ENCODE measurements at regions not wholly inside any gene's neighbourhood (a gene's known extent, or its start where the extent isn't known, plus 50 kb on each side); places are given as distances from the start of the nearest gene placed in this dataset.

- Histone ChIP-seq H3K4me3 (ENCODE audit: low read depth, low read length) (no peak overlapping the region), H3K27me3 (no peaks in the 10 kb centered on the region), H3K9me3 (no peaks in the 10 kb centered on the region), H3K36me3 (no peaks in the 10 kb centered on the region), H3K4me1 (no peaks in the 10 kb centered on the region)
- TF ChIP-seq CTCF (IDR thresholded peaks at IDR 0.05; ENCODE audit: low read depth, low read length) = no peak
- DNase-seq = no peak
These were observed 90.2 kb upstream of the TAB3 start for GRCh38 chrX:30979271-30979670.

GRCh38 chrX:30975467-30975866 lies 86.4 kb upstream of the TAB3 start:
- H3K36me3 ChIP-seq = no peaks in the 10 kb centered on the region
- no peaks in the 10 kb centered on the region for H3K4me1 ChIP-seq
- no peaks in the 10 kb centered on the region for H3K9me3 ChIP-seq
- H3K27me3 ChIP-seq = no peaks in the 10 kb centered on the region
- H3K4me3 ChIP-seq (ENCODE audit: low read depth, low read length) = no peak overlapping the region
- no peak for TF ChIP-seq CTCF (IDR thresholded peaks at IDR 0.05; ENCODE audit: low read depth, low read length)
- no peak for DNase-seq

DNA sequence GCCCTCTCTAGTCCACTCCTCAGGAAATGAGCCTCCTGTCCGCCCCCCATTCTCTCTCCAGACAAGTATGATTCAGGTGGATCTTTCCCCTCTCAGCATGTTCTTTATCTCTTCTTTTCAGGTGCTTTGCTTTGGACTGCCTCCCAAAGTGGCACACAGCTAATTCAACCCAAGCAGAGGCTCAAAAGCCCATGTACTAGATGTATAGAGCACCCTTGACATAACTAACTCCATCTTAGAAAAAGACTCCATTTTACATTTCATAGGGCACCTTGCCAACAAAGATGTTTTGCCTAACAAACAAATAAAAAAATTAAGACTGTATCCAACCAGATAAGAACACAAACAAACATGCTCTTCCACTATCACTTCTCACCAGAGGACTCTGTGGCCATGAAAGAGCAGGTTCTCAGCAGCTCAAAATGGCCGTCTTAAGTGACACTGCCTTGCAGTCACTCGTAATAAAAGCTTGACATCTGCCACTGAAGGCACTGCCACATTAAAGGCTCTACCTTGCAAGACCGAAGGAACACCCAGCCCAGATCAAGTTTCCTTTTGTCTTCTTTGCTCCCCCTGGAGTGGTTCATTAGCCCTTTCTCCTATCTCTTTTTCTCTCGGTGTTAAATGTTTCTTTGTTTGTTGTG lies 84.9 kb upstream of the TAB3 start:
- Histone ChIP-seq H3K36me3 (no peaks in the 10 kb centered on the region), H3K9me3 (no peaks in the 10 kb centered on the region), H3K4me1 (no peaks in the 10 kb centered on the region), H3K4me3 (ENCODE audit: low read depth, low read length) (no peak overlapping the region), H3K27me3 (no peaks in the 10 kb centered on the region)
- TF ChIP-seq CTCF (IDR thresholded peaks at IDR 0.05; ENCODE audit: low read depth, low read length) = no peak
- no peak for DNase-seq

DNA sequence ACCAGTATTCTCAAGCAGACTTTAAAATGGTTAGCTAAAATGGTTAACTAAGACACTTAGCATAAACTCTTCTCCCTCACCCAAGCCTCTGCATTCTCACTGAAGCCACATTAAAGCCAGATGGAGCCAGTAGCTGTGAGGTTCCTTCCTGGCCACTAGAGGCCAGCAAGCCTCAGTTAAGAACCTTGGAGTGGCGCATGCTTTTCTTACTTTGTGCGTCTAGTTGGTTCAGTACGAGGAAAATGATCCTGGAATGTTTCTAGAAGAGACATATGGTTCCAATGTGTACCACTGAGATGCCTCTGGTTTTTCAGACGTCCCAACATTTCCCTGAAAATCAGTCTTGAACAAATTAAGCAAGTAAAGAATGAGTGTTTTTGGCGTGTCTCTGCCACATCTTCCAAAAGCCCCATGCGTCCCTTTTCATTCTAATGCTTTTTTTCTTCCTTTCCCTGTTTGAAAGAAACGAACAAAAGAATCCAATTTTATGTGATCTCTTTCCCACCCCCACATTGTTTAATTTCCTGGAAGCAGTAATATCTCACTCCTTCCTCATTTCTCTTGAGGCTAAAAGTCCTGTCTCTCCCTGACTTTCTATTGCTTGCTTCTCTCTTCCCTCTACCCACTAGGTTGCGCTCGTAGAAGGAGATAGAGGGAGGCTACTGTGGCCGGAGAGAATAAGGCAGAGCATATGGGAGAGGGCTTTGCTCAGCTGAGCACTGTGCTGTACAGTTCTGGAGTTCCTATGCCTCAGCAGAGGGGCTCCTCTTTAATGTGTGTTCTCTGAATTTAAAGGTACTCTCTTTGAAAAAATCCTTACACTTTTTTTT lies 82.9 kb upstream of the TAB3 start:
- Histone ChIP-seq H3K4me3 (ENCODE audit: low read depth, low read length) (peak overlapping the region; percentile 61), H3K27me3 (no peaks in the 10 kb centered on the region), H3K4me1 (no peaks in the 10 kb centered on the region), H3K9me3 (no peaks in the 10 kb centered on the region), H3K36me3 (no peaks in the 10 kb centered on the region)
- DNase-seq = peak; percentile 37
- peak; percentile 76 for TF ChIP-seq CTCF (IDR thresholded peaks at IDR 0.05; ENCODE audit: low read depth, low read length)

DNA sequence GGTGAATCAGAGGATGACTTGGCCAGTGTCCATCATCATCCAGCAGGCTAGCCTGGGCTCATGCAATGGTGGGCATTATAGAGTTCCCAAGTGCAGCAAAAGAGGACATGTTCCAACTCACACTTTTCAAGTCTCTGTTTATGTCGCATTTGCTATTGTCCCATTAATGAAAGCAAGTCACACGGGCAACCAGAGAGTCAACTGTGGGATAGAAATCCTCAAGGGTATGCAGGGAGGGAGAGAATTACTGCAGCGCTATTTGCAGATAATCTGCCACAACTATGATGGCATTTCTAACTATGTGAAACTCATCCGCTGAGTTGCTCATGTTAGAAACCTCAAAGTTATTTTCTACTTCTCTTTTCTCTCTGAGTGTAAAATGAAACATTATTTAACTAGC lies 78.5 kb upstream of the TAB3 start:
- Histone ChIP-seq H3K4me3 (ENCODE audit: low read depth, low read length) (no peak overlapping the region), H3K36me3 (no peaks in the 10 kb centered on the region), H3K9me3 (no peaks in the 10 kb centered on the region), H3K27me3 (no peaks in the 10 kb centered on the region), H3K4me1 (no peaks in the 10 kb centered on the region)
- no peak for DNase-seq
- no peak for TF ChIP-seq CTCF (IDR thresholded peaks at IDR 0.05; ENCODE audit: low read depth, low read length)

GRCh38 chrX:30965767-30966166 lies 76.7 kb upstream of the TAB3 start:
- TF ChIP-seq CTCF (IDR thresholded peaks at IDR 0.05; ENCODE audit: low read depth, low read length) = no peak

More at GRCh38 chrX:30965767-30966166, 76.7 kb upstream of the TAB3 start:
- no peaks in the 10 kb centered on the region for H3K9me3 ChIP-seq
- no peaks in the 10 kb centered on the region for H3K4me1 ChIP-seq
- no peaks in the 10 kb centered on the region for H3K36me3 ChIP-seq
- H3K4me3 ChIP-seq (ENCODE audit: low read depth, low read length) = no peak overlapping the region
- DNase-seq = no peak
- H3K27me3 ChIP-seq = no peaks in the 10 kb centered on the region

Data from BE2C (cell line).